ENCODE measurements at regions not wholly inside any gene's neighbourhood (a gene's known extent, or its start where the extent isn't known, plus 50 kb on each side); places are given as distances from the start of the nearest gene placed in this dataset.
"Not testable (repeated sequence)": the region's sequence is repeated elsewhere in the genome, so short reads cannot be mapped to it uniquely, and the experiment has no call there.

- TF ChIP-seq EZH2phosphoT487 (IDR thresholded peaks at IDR 0.05; ENCODE audit: low read length) = no peak
- TF ChIP-seq CTCF (IDR thresholded peaks at IDR 0.05; ENCODE audit: low read length) = no peak
- TF ChIP-seq EZH2 (optimal IDR thresholded peaks at IDR 0.05; ENCODE audit: low read depth, low read length) = no peak
- Histone ChIP-seq H3K9ac (ENCODE audit: low read length) (no peak overlapping the region), H2AFZ (ENCODE audit: low read length) (no peak overlapping the region), H3K79me2 (ENCODE audit: low read length) (no peaks in the 10 kb centered on the region), H3K4me3 (ENCODE audit: low read length) (no peak overlapping the region), H3K9me2 (replicated peaks; ENCODE audit: insufficient read depth, low read length) (no peaks in the 10 kb centered on the region), H3K4me2 (ENCODE audit: low read depth, low read length) (no peak overlapping the region), H3K9me3 (replicated peaks; ENCODE audit: insufficient read depth, low read length) (no peaks in the 10 kb centered on the region), H4K20me1 (ENCODE audit: insufficient read depth, low read length) (no peaks in the 10 kb centered on the region), H3K36me3 (replicated peaks; ENCODE audit: insufficient read depth, low read length) (no peaks in the 10 kb centered on the region), H3K4me1 (ENCODE audit: low read length) (no peaks in the 10 kb centered on the region), H3K27ac (ENCODE audit: low read length) (no peak overlapping the region), H3K27me3 (replicated peaks; ENCODE audit: insufficient read depth, low read length) (no peaks in the 10 kb centered on the region), H3F3A (ENCODE audit: insufficient read depth, low read length) (no peaks in the 10 kb centered on the region)
- DNase-seq = no peak
Observed at GRCh38 chr13:68905186-68905585, 1202.4 kb upstream of the ATXN8OS start.

DNA sequence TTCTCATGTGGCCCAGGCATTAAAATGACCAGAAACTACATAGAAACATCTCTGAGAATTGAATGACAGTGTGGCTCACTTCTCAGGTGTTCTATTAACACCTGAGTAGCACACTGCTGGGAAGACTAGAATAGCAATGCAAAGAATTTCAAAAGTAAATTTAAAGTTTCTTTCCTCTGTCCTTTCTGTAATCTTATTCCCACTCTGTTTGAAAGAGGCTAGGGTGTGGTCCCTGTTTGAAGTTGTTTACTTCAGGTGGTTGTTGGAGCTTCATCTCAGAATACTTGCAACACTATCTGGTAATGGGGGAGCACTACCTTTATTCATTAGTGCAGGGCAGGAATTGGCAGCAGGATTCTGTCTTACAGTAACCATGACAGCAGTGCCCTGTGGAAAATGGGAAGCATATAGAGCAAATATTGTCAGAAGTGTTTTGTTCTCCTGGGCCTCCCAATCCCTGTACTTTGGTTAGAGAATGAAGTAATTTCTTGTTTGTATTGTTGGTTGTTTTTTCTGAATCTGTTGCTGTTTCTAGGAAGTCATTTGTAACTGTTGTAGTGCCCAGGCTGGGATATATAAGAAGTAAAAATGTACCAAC, 1210.2 kb upstream of the ATXN8OS start:
- no peaks in the 10 kb centered on the region for H3K36me3 ChIP-seq (replicated peaks; ENCODE audit: insufficient read depth, low read length)
- no peaks in the 10 kb centered on the region for H4K20me1 ChIP-seq (ENCODE audit: insufficient read depth, low read length)
- H2AFZ ChIP-seq (ENCODE audit: low read length) = no peak overlapping the region
- no peak for DNase-seq
- no peaks in the 10 kb centered on the region for H3K27me3 ChIP-seq (replicated peaks; ENCODE audit: insufficient read depth, low read length)
- H3K4me3 ChIP-seq (ENCODE audit: low read length) = no peak overlapping the region
- H3K9me3 ChIP-seq (replicated peaks; ENCODE audit: insufficient read depth, low read length) = no peaks in the 10 kb centered on the region
- H3K79me2 ChIP-seq (ENCODE audit: low read length) = no peaks in the 10 kb centered on the region
- no peak overlapping the region for H3K4me2 ChIP-seq (ENCODE audit: low read depth, low read length)
- no peaks in the 10 kb centered on the region for H3F3A ChIP-seq (ENCODE audit: insufficient read depth, low read length)
- no peak overlapping the region for H3K9ac ChIP-seq (ENCODE audit: low read length)
- H3K27ac ChIP-seq (ENCODE audit: low read length) = no peak overlapping the region
- H3K4me1 ChIP-seq (ENCODE audit: low read length) = no peaks in the 10 kb centered on the region
- TF ChIP-seq CTCF (IDR thresholded peaks at IDR 0.05; ENCODE audit: low read length) = no peak
- no peak for TF ChIP-seq EZH2 (optimal IDR thresholded peaks at IDR 0.05; ENCODE audit: low read depth, low read length)
- no peak for TF ChIP-seq EZH2phosphoT487 (IDR thresholded peaks at IDR 0.05; ENCODE audit: low read length)
- no peaks in the 10 kb centered on the region for H3K9me2 ChIP-seq (replicated peaks; ENCODE audit: insufficient read depth, low read length)

GRCh38 chr13:68895696-68896095, 1211.9 kb upstream of the ATXN8OS start:
- no peak for DNase-seq
- Histone ChIP-seq H3K9me2 (replicated peaks; ENCODE audit: insufficient read depth, low read length) (no peaks in the 10 kb centered on the region), H3K4me1 (ENCODE audit: low read length) (no peaks in the 10 kb centered on the region), H3F3A (ENCODE audit: insufficient read depth, low read length) (no peaks in the 10 kb centered on the region), H3K4me2 (ENCODE audit: low read depth, low read length) (no peak overlapping the region), H3K4me3 (ENCODE audit: low read length) (no peak overlapping the region), H3K27me3 (replicated peaks; ENCODE audit: insufficient read depth, low read length) (no peaks in the 10 kb centered on the region), H2AFZ (ENCODE audit: low read length) (no peak overlapping the region), H3K36me3 (replicated peaks; ENCODE audit: insufficient read depth, low read length) (no peaks in the 10 kb centered on the region), H4K20me1 (ENCODE audit: insufficient read depth, low read length) (no peaks in the 10 kb centered on the region), H3K9me3 (replicated peaks; ENCODE audit: insufficient read depth, low read length) (no peaks in the 10 kb centered on the region), H3K9ac (ENCODE audit: low read length) (no peak overlapping the region), H3K27ac (ENCODE audit: low read length) (no peak overlapping the region), H3K79me2 (ENCODE audit: low read length) (no peaks in the 10 kb centered on the region)
- no peak for TF ChIP-seq CTCF (IDR thresholded peaks at IDR 0.05; ENCODE audit: low read length)
- TF ChIP-seq EZH2 (optimal IDR thresholded peaks at IDR 0.05; ENCODE audit: low read depth, low read length) = no peak

GRCh38 chr13:68893721-68894120, 1213.9 kb upstream of the ATXN8OS start:
- not testable (repeated sequence) for H3K36me3 ChIP-seq (replicated peaks; ENCODE audit: insufficient read depth, low read length); H3F3A ChIP-seq (ENCODE audit: insufficient read depth, low read length); H3K9me2 ChIP-seq (replicated peaks; ENCODE audit: insufficient read depth, low read length); H3K4me2 ChIP-seq (ENCODE audit: low read depth, low read length); H3K9ac ChIP-seq (ENCODE audit: low read length); H3K4me1 ChIP-seq (ENCODE audit: low read length); H2AFZ ChIP-seq (ENCODE audit: low read length); DNase-seq; H3K79me2 ChIP-seq (ENCODE audit: low read length); H4K20me1 ChIP-seq (ENCODE audit: insufficient read depth, low read length); H3K9me3 ChIP-seq (replicated peaks; ENCODE audit: insufficient read depth, low read length); H3K27me3 ChIP-seq (replicated peaks; ENCODE audit: insufficient read depth, low read length); H3K27ac ChIP-seq (ENCODE audit: low read length); H3K4me3 ChIP-seq (ENCODE audit: low read length)

GRCh38 chr13:68892596-68892995, 1215.0 kb upstream of the ATXN8OS start:
- H3K4me3 ChIP-seq (ENCODE audit: low read length); DNase-seq; H3K9me3 ChIP-seq (replicated peaks; ENCODE audit: insufficient read depth, low read length); H3K27me3 ChIP-seq (replicated peaks; ENCODE audit: insufficient read depth, low read length); H2AFZ ChIP-seq (ENCODE audit: low read length); H3K9ac ChIP-seq (ENCODE audit: low read length); H3K4me1 ChIP-seq (ENCODE audit: low read length); H4K20me1 ChIP-seq (ENCODE audit: insufficient read depth, low read length); H3K36me3 ChIP-seq (replicated peaks; ENCODE audit: insufficient read depth, low read length); H3K9me2 ChIP-seq (replicated peaks; ENCODE audit: insufficient read depth, low read length); H3K79me2 ChIP-seq (ENCODE audit: low read length); H3K27ac ChIP-seq (ENCODE audit: low read length); H3F3A ChIP-seq (ENCODE audit: insufficient read depth, low read length); H3K4me2 ChIP-seq (ENCODE audit: low read depth, low read length): not testable (repeated sequence)

- not testable (repeated sequence) for H3K9ac ChIP-seq (ENCODE audit: low read length); H3K9me2 ChIP-seq (replicated peaks; ENCODE audit: insufficient read depth, low read length); DNase-seq; H4K20me1 ChIP-seq (ENCODE audit: insufficient read depth, low read length); H3K9me3 ChIP-seq (replicated peaks; ENCODE audit: insufficient read depth, low read length); H3K4me2 ChIP-seq (ENCODE audit: low read depth, low read length); H3K36me3 ChIP-seq (replicated peaks; ENCODE audit: insufficient read depth, low read length); H3K4me1 ChIP-seq (ENCODE audit: low read length); H3K27ac ChIP-seq (ENCODE audit: low read length); H3K4me3 ChIP-seq (ENCODE audit: low read length); H3K27me3 ChIP-seq (replicated peaks; ENCODE audit: insufficient read depth, low read length); H3K79me2 ChIP-seq (ENCODE audit: low read length); H3F3A ChIP-seq (ENCODE audit: insufficient read depth, low read length); H2AFZ ChIP-seq (ENCODE audit: low read length)
Observed at GRCh38 chr13:68890101-68890500, 1217.5 kb upstream of the ATXN8OS start.
